ENCODE measurements at regions not wholly inside any gene's neighbourhood (a gene's known extent, or its start where the extent isn't known, plus 50 kb on each side); places are given as distances from the start of the nearest gene placed in this dataset.

- H3K4me1 ChIP-seq (ENCODE audit: control insufficient read depth, low read length) = no peaks in the 10 kb centered on the region
- H3K4me3 ChIP-seq (ENCODE audit: low read length) = no peak overlapping the region
- TF ChIP-seq CTCF (IDR thresholded peaks at IDR 0.05; ENCODE audit: low read depth, low read length, poor library complexity, severe bottlenecking) (no peak), EZH2phosphoT487 (IDR thresholded peaks at IDR 0.05; ENCODE audit: borderline replicate concordance, low read length) (no peak)
Measured at GRCh38 chr3:154013736-154014135, 107.5 kb upstream of the ARHGEF26 start.

GRCh38 chr3:154015307-154015706 lies 105.9 kb upstream of the ARHGEF26 start:
- no peak overlapping the region for H3K4me2 ChIP-seq (ENCODE audit: low read length)
- H3K27ac ChIP-seq (ENCODE audit: low read depth, low read length) = no peak overlapping the region
- no peak overlapping the region for H3K4me3 ChIP-seq (ENCODE audit: low read length)
- no peaks in the 10 kb centered on the region for H3K36me3 ChIP-seq (ENCODE audit: control insufficient read depth, low read length)
- TF ChIP-seq EZH2phosphoT487 (IDR thresholded peaks at IDR 0.05; ENCODE audit: borderline replicate concordance, low read length) (no peak), CTCF (IDR thresholded peaks at IDR 0.05; ENCODE audit: low read depth, low read length, poor library complexity, severe bottlenecking) (no peak)
- no peaks in the 10 kb centered on the region for H3F3A ChIP-seq (ENCODE audit: control insufficient read depth, insufficient read depth)
- H3K4me1 ChIP-seq (ENCODE audit: control insufficient read depth, low read length) = no peaks in the 10 kb centered on the region
- no peaks in the 10 kb centered on the region for H3K9me3 ChIP-seq (ENCODE audit: control insufficient read depth, insufficient read depth, low read length)
- no peaks in the 10 kb centered on the region for H3K9me2 ChIP-seq (replicated peaks; ENCODE audit: control insufficient read depth, low read length)
- no peaks in the 10 kb centered on the region for H3K79me2 ChIP-seq (ENCODE audit: control insufficient read depth, low read length)
- H4K20me1 ChIP-seq (ENCODE audit: control insufficient read depth, insufficient read depth, low read depth, low read length) = no peaks in the 10 kb centered on the region
- no peaks in the 10 kb centered on the region for H3K27me3 ChIP-seq (ENCODE audit: control insufficient read depth, low read length)

More at GRCh38 chr3:154013736-154014135, 107.5 kb upstream of the ARHGEF26 start:
- Histone ChIP-seq H3K4me2 (ENCODE audit: low read length) (no peak overlapping the region), H3F3A (ENCODE audit: control insufficient read depth, insufficient read depth) (no peaks in the 10 kb centered on the region), H3K27me3 (ENCODE audit: control insufficient read depth, low read length) (no peaks in the 10 kb centered on the region), H3K9me2 (replicated peaks; ENCODE audit: control insufficient read depth, low read length) (no peaks in the 10 kb centered on the region), H3K27ac (ENCODE audit: low read depth, low read length) (no peak overlapping the region), H3K36me3 (ENCODE audit: control insufficient read depth, low read length) (no peaks in the 10 kb centered on the region), H3K79me2 (ENCODE audit: control insufficient read depth, low read length) (no peaks in the 10 kb centered on the region), H4K20me1 (ENCODE audit: control insufficient read depth, insufficient read depth, low read depth, low read length) (no peaks in the 10 kb centered on the region), H3K9me3 (ENCODE audit: control insufficient read depth, insufficient read depth, low read length) (no peaks in the 10 kb centered on the region)

- no peaks in the 10 kb centered on the region; the same call in 1 of the 2 replicates for H3K27me3 ChIP-seq (ENCODE audit: control insufficient read depth, low read length)
- TF ChIP-seq EZH2phosphoT487 (IDR thresholded peaks at IDR 0.05; ENCODE audit: borderline replicate concordance, low read length) (no peak), CTCF (IDR thresholded peaks at IDR 0.05; ENCODE audit: low read depth, low read length, poor library complexity, severe bottlenecking) (peak; percentile 68)
- H4K20me1 ChIP-seq (ENCODE audit: control insufficient read depth, insufficient read depth, low read depth, low read length) = no peaks in the 10 kb centered on the region
Measured at GRCh38 chr3:154018100-154018696, 103.0 kb upstream of the ARHGEF26 start.

More at GRCh38 chr3:154018100-154018696, 103.0 kb upstream of the ARHGEF26 start:
- H3K36me3 ChIP-seq (ENCODE audit: control insufficient read depth, low read length) = no peaks in the 10 kb centered on the region
- H3K4me2 ChIP-seq (ENCODE audit: low read length) = no peak overlapping the region
- H3K4me1 ChIP-seq (ENCODE audit: control insufficient read depth, low read length) = no peaks in the 10 kb centered on the region
- no peaks in the 10 kb centered on the region for H3K79me2 ChIP-seq (ENCODE audit: control insufficient read depth, low read length)
- H3K4me3 ChIP-seq (ENCODE audit: low read length) = no peak overlapping the region
- H3K9me3 ChIP-seq (ENCODE audit: control insufficient read depth, insufficient read depth, low read length) = no peaks in the 10 kb centered on the region
- H3K27ac ChIP-seq (ENCODE audit: low read depth, low read length) = no peak overlapping the region
- no peaks in the 10 kb centered on the region for H3F3A ChIP-seq (ENCODE audit: control insufficient read depth, insufficient read depth)
- H3K9me2 ChIP-seq (replicated peaks; ENCODE audit: control insufficient read depth, low read length) = no peaks in the 10 kb centered on the region
